ENCODE measurements at regions not wholly inside any gene's neighbourhood (a gene's known extent, or its start where the extent isn't known, plus 50 kb on each side); places are given as distances from the start of the nearest gene placed in this dataset.

- H3K4me2 ChIP-seq (ENCODE audit: insufficient read depth, low read length), result no peak overlapping the region
- dilution Hi-C loops (cut with MboI; ENCODE audit: extremely low pct_ligation_motif_present, low sequenced_read_pairs), result no loop called here
- no peaks in the 10 kb centered on the region for H4K20me1 ChIP-seq (replicated peaks; ENCODE audit: control insufficient read depth, extremely low read depth, insufficient read depth, low read length)
- intact Hi-C loops (cut with micrococcal nuclease), result loop anchor here (5.0 kb wide), 1 partner anchor 68 kb away; no protein-coding TSS in a partner anchor
- TF ChIP-seq EZH2 (IDR thresholded peaks at IDR 0.05; ENCODE audit: borderline replicate concordance, low read depth, low read length, severe bottlenecking) (no peak), POLR2AphosphoS5 (IDR thresholded peaks at IDR 0.05; ENCODE audit: insufficient read depth, low read depth, low read length) (no peak), MAX (IDR thresholded peaks at IDR 0.05; ENCODE audit: insufficient read depth, insufficient read length) (no peak), CTCF (IDR thresholded peaks at IDR 0.05; ENCODE audit: extremely low read depth in 1 of 2, insufficient read depth in 1 of 2, low read depth in 1 of 2, low read length in 2 of 2) (no peak), JUN (IDR thresholded peaks at IDR 0.05; ENCODE audit: borderline replicate concordance, insufficient read depth, insufficient read length, low read depth) (no peak), GATA2 (IDR thresholded peaks at IDR 0.05; ENCODE audit: insufficient read depth, insufficient read length, low read depth, low read length) (no peak), MYC (IDR thresholded peaks at IDR 0.05; ENCODE audit: low read depth, low read length) (no peak), POLR2A (IDR thresholded peaks at IDR 0.05; ENCODE audit: low read depth, low read length) (no peak), FOS (IDR thresholded peaks at IDR 0.05; ENCODE audit: borderline replicate concordance, insufficient read depth, low read length) (no peak)
- FAIRE-seq (no peak), DNase-seq (ENCODE audit: low read depth, low spot score) (no peak)
- no peak overlapping the region for H3K4me3 ChIP-seq (replicated peaks in 1 of 3; ENCODE audit: insufficient read depth in 1 of 3, low read depth in 1 of 3, low read length in 3 of 3)
- no peaks in the 10 kb centered on the region for H3K36me3 ChIP-seq (ENCODE audit: control insufficient read depth in 2 of 2, extremely low read depth in 1 of 2, insufficient read depth in 2 of 2, low read length in 2 of 2)
- peaks cover 12% of the 10 kb centered on the region for H3K4me1 ChIP-seq (ENCODE audit: control insufficient read depth, extremely low read depth, insufficient read depth, low read length)
- H3K9me3 ChIP-seq (replicated peaks; ENCODE audit: control insufficient read depth, insufficient read depth, low read length), result no peaks in the 10 kb centered on the region
- no peak overlapping the region for H3K27ac ChIP-seq (ENCODE audit: insufficient read depth, low read depth, low read length)
- POLR2A ChIA-PET, result no interaction called here
- CTCF ChIA-PET, result interaction anchor here (1.3 kb wide), 1 partner anchor 111 kb away, joined by 4 read pairs; the partner anchor contains the start of gene SERTAD2
- H3K9ac ChIP-seq (replicated peaks; ENCODE audit: extremely low read depth, insufficient read depth, low read length), result no peak overlapping the region
- H3K27me3 ChIP-seq (ENCODE audit: control insufficient read depth in 2 of 2, insufficient read depth in 2 of 2, low read length in 2 of 2), result no peaks in the 10 kb centered on the region
- BruUV-seq (replicated peaks), result no TSS peak
- H3K9me1 ChIP-seq (replicated peaks; ENCODE audit: control insufficient read depth, extremely low read depth, insufficient read depth, low read length), result no peaks in the 10 kb centered on the region
- no peak overlapping the region for H2AFZ ChIP-seq (ENCODE audit: low read depth, low read length)
- no peaks in the 10 kb centered on the region for H3K79me2 ChIP-seq (ENCODE audit: control insufficient read depth, insufficient read depth, low read length)
Observed at GRCh38 chr2:64765160-64765805, 111.6 kb upstream of the SERTAD2 start.

Data from endothelial cell of umbilical vein (primary cell).